ENCODE measurements at regions not wholly inside any gene's neighbourhood (a gene's known extent, or its start where the extent isn't known, plus 50 kb on each side); places are given as distances from the start of the nearest gene placed in this dataset.
A peak's percentile ranks its signal among the peaks of the same experiment; 100 is the strongest.
"Not testable (repeated sequence)": the region's sequence is repeated elsewhere in the genome, so short reads cannot be mapped to it uniquely, and the experiment has no call there.

DNA sequence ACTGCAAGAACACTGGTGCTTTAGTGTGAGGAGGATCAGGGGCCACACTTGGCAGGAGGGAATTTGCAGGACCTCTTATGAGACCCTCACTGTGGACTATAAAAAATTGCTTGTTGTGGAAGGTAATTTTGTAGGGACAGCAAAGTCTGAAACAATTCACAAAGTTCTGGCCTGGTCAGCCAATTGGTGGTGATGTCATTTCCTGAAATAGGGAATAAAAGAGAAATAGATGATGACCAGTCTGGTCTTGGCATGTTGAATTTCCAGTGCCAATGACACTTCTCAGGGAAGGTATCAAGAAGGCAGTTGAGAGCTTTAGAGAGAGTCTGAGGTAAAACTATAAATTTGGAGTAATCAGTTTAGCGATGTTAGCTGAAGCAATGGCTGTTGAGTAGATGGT, 129.3 kb upstream of the LMNTD1 start:
- peak; percentile 29 to 35 for DNase-seq (ENCODE audit: low read depth in 2 of 2)

DNA sequence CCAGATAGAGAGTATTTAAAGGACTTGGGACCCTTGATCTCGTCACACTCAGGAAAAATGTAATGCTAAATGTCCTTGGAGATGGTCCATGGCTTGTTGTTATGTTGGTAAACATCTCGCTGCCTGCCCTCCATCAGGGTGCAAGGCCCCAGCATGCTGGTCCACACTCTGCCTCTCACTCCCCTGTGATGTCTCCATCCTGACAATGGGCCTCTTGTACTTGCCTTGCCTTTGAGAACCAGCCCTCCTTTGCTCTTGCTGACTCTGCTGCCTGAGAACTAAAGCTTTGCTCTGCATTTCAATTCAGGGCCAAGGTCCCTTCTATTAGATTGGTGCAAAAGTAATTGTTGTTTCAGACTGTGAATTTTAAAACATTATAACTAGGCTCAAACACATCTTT, 131.0 kb upstream of the LMNTD1 start:
- DNase-seq (ENCODE audit: low read depth in 2 of 2): no peak

GRCh38 chr12:25686351-25686750, 133.3 kb upstream of the LMNTD1 start:
- no peak for DNase-seq (ENCODE audit: low read depth in 2 of 2)

- DNase-seq (ENCODE audit: low read depth in 2 of 2): no peak
Observed at GRCh38 chr12:25687226-25687625, 134.1 kb upstream of the LMNTD1 start.

DNA sequence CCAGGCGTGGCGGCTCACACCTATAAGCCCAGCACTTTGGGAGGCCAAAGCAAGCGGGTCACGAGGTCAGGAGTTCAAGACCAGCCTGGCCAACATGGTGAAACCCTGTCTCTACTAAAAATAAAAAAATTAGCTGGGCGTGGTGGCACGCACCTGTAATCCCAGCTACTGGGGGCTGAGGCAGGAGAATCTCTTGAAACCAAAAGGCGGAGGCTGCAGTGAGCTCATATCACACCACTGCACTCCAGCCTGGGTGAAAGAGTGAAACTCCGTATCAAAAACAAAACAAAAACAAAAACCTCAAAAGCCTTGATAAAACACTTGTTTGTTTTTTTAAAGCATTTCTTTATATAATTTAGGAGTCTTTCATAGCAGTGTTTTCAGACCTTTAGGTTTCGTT, 135.8 kb upstream of the LMNTD1 start:
- not testable (repeated sequence) for DNase-seq (ENCODE audit: low read depth in 2 of 2)

DNA sequence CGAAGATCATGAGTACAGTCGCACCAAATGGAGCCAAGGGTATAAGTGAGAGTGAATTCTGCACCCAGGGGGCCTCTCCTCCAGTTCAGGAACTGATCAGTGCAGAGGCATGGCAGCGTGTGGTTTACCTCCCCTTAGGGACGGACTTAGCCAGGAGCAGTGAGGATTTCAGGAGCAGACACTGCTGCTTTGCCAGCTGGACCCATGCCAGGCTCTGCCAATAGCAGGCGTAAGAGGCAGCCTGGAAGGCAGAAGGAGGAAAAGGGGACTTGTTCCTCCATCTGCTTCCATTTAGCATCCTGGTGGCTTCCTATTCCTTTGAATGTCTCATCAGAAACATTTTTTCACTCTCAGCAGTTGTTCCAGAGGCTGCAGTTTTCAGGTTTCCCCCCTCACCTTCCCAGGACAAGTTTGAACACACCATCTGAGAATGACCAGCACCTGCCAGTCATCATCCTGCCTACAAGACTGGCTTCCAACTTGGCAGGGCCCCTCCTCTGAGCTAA, 137.0 kb upstream of the LMNTD1 start:
- DNase-seq (ENCODE audit: low read depth in 2 of 2): peak; percentile 26 to 52

GRCh38 chr12:25690996-25691864, 138.1 kb upstream of the LMNTD1 start:
- DNase-seq (ENCODE audit: low read depth in 2 of 2): no peak

GRCh38 chr12:25691865-25692114, 138.7 kb upstream of the LMNTD1 start:
- DNase-seq (ENCODE audit: low read depth in 2 of 2): no peak

GRCh38 chr12:25692115-25693035, 139.3 kb upstream of the LMNTD1 start:
- DNase-seq (ENCODE audit: low read depth in 2 of 2): no peak

- peak; percentile 94 to 95 for DNase-seq (ENCODE audit: low read depth in 2 of 2)
Observed at GRCh38 chr12:25694072-25694471, 141.0 kb upstream of the LMNTD1 start.

- no peak for DNase-seq (ENCODE audit: low read depth in 2 of 2)
Observed at GRCh38 chr12:25695574-25695973, 142.5 kb upstream of the LMNTD1 start.

DNA sequence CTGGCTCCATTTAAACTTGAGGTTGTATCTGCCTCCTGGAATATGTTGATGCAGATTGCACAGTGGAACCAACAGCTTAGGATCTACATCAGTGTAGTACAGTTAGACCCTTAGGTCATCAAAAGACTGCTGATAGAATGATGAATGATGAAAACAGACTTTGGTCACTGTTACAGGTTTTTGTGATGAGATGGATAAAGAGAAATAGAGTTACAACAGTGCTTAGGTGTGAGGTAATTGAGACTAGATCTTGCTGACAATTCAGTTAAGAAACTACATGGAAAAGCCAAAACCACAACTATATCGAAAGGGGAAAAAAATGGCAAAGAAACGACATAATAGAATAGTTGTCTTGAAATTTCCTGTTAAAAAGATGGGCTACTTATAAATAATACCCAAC, 145.7 kb upstream of the LMNTD1 start:
- no peak for DNase-seq (ENCODE audit: low read depth in 2 of 2)

GRCh38 chr12:25699454-25699853, 146.4 kb upstream of the LMNTD1 start:
- DNase-seq (ENCODE audit: low read depth in 2 of 2): peak in 1 of 2 donors; percentile 58

DNA sequence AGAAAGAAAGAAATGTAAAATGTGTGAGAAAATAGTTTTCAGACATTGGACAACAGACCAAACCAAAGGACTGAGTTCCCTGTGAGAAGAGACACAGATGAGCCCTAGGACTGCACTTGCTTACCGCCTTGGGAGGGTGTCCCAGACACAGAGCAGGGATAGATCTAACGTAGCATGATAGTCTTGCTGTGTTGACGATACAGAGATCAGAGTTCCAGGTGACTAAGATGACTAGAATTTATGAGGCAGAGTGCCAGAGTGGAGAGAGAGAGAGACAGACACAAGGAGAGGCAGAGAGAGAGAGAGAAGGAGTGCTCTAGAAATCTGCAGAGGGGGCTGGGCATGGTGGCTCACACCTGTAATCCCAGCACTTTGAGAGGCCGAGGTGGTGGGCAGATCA, 148.2 kb upstream of the LMNTD1 start:
- DNase-seq (ENCODE audit: low read depth in 2 of 2): peak in 1 of 2 donors; percentile 47

- no peak for DNase-seq (ENCODE audit: low read depth in 2 of 2)
Observed at GRCh38 chr12:25702553-25702952, 149.5 kb upstream of the LMNTD1 start.

GRCh38 chr12:25705261-25705660, 152.2 kb upstream of the LMNTD1 start:
- peak in 1 of 2 donors; percentile 53 for DNase-seq (ENCODE audit: low read depth in 2 of 2)

DNA sequence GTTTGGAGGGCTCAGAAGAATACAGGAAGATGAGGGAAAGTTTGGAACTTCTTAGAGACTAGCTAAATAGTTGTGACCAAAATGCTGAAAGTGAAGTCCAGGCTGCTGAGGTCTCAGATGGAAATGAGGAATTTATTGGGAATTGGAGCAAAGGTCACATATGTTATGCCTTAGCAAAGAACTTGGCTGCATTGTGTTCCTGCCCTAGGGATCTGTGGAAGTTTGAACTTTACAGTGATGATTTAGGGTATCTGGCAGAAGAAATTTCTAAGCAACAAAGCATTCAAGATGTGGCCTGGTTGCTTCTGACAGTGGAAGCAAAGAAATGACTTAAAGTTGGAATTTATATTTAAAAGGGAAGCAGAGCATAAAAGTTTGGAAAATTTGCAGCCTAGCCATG, 153.6 kb upstream of the LMNTD1 start:
- DNase-seq (ENCODE audit: low read depth in 2 of 2): not testable (repeated sequence)

- no peak for DNase-seq (ENCODE audit: low read depth in 2 of 2)
Observed at GRCh38 chr12:25707056-25707455, 154.0 kb upstream of the LMNTD1 start.

DNA sequence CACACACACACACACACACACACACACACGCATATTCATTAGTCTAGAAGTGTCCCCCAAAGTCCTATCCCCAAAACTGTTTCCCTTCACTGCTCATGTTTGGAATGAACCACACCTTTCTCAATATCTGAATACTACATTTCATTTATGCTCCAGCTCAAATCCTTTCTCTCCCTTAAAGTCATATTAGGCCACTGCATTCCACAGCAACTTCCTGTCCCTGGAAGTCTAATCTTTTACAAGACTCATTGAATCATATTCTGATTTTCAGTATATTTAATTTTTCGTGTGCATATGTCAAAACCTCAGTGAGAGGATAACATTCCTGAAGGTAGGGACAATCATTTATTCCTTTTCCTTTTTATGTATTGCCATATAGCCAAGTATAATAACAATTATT, 155.6 kb upstream of the LMNTD1 start:
- no peak for DNase-seq (ENCODE audit: low read depth in 2 of 2)

DNA sequence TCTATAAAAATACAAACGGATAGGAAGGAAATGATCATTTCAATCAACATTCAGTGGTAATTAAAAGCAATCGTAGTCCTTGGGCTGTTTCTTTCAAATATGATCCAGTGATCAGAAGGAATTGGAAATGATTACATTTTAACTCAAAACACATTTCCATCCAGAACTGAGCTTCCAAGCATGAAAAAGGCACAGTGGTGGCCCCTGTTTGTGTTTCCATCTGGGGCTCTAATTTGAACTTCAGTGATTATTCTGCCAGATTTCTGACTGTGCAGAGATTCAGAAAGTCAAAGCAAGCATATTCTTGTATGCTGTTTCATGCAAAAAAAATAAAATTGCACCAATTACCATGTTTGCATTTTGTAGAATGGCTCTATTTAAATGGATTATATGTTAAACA, 157.0 kb upstream of the LMNTD1 start:
- DNase-seq (ENCODE audit: low read depth in 2 of 2): no peak

DNA sequence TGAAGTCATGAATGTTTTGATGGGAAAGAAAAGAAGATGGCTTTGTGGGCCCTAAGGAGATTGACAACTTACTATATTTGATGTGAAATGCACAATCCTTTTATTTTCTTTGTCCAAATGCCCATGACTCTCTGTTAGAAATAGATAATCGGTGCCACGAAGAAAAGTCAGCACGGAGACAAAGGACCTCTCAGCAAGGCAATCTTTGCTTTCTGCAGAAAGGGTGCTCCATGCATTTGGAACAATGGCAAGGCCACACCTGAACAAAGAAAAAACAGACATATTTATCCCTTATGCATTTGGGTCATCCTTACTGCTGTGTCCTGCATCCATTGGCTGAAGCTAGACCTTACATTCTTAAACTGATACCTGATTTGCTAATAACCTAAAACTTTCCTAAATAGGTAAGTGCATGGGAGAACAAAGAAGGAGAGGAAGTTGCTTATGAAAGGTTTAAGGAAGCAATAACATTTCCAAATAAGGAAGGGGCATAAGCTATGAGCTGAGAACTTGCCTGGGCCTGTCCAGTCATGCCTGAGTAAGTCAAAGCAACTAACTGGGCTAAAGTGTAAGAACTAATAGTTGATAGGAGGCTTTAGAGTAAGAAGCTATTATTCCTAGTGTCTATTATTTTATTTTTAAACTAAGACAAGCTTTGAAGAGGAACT, 158.0 kb upstream of the LMNTD1 start:
- peak in 1 of 2 donors; percentile 15 for DNase-seq (ENCODE audit: low read depth in 2 of 2)

GRCh38 chr12:25712169-25712568, 159.1 kb upstream of the LMNTD1 start:
- no peak for DNase-seq (ENCODE audit: low read depth in 2 of 2)
